ENCODE measurements at regions not wholly inside any gene's neighbourhood (a gene's known extent, or its start where the extent isn't known, plus 50 kb on each side); places are given as distances from the start of the nearest gene placed in this dataset.
"Not testable (repeated sequence)": the region's sequence is repeated elsewhere in the genome, so short reads cannot be mapped to it uniquely, and the experiment has no call there.

GRCh38 chr6:21332660-21333059 is 260.9 kb upstream of the SOX4 start:
- in situ Hi-C loops (cut with HindIII; ENCODE audit: low sequenced_read_pairs), result no loop called here

DNA sequence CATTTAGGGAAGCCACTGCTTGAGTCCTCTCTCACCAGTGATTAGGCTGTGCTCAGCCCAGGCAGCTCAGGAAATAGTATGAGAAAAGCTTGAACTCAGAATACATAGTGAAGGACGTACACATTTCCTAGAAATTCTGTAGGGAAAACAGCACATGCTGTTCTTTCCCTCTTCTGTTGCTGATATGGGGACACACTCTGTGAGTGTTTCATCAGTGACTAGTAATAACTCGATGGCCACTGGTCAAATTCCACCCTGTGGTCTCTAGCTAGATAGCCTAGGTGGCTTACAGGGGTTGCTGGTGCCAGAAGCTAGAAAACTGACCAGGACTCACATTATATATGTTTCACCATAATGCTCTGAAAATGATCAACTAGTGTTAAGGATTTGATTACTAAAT is 259.8 kb upstream of the SOX4 start:
- in situ Hi-C loops (cut with HindIII; ENCODE audit: low sequenced_read_pairs), result no loop called here

DNA sequence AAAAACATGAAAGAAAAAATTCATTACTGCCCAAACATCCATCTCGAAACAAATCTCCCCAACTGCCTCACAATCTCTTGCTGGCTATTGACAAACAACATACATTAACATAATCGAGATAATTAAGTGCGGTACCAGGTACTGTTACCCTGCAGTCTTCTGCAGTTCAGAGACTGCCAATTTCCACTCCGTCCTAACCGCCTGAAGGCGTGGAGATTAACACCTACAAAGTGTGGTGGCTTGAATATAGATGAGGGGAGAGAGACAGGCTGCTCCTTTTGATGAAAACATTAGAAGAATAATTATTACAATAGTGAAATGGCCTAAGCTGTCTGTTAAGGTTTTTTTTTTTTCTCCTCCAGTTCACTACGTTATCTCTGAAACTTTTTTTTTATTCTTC is 258.9 kb upstream of the SOX4 start:
- in situ Hi-C loops (cut with HindIII; ENCODE audit: low sequenced_read_pairs), result no loop called here

GRCh38 chr6:21335591-21335990 is 258.0 kb upstream of the SOX4 start:
- in situ Hi-C loops (cut with HindIII; ENCODE audit: low sequenced_read_pairs), result no loop called here

DNA sequence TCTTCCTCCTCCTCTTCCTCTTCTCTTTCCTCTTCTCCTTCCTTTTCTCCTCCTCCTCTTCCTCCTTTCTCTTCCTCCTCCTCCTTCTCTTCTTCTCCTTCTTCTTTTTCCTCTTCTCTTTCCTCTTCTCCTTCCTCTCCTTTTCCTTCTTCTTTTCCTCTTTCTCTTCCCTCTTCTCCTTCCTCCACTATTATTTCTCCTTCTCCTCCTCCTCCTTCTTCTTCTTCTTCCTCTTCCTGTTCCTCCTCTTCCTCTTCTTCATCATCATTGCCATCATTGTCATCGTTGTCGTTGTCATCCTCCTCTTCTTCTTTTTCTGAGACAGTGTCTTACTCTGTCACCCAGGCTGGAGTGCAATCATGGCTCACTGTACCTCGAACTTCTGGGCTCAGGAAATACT is 256.3 kb upstream of the SOX4 start:
- in situ Hi-C loops (cut with HindIII; ENCODE audit: low sequenced_read_pairs), result no loop called here

- in situ Hi-C loops (cut with HindIII; ENCODE audit: low sequenced_read_pairs), result no loop called here
These were observed 253.0 kb upstream of the SOX4 start for GRCh38 chr6:21340573-21340972.

DNA sequence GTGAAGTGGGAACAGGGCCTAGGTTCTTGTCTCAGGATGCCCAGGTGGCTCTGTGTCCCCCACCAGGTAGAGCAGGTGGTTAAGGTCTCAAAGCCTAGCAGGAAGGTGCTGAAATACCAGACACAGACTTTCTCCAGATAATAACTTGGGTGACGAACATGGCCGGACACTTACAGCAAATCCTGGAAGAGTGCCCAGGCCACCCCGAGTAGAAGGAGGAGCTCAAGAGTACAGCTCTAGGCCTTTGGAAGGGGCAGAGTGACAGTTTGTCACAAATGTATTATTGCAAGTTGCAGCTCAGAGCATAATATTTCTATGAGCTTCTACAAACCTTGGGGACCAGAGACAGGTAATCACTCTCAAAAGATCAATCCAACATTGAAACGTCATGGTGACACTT is 251.6 kb upstream of the SOX4 start:
- in situ Hi-C loops (cut with HindIII; ENCODE audit: low sequenced_read_pairs), result no loop called here

GRCh38 chr6:21342501-21342900 is 251.1 kb upstream of the SOX4 start:
- in situ Hi-C loops (cut with HindIII; ENCODE audit: low sequenced_read_pairs), result no loop called here

DNA sequence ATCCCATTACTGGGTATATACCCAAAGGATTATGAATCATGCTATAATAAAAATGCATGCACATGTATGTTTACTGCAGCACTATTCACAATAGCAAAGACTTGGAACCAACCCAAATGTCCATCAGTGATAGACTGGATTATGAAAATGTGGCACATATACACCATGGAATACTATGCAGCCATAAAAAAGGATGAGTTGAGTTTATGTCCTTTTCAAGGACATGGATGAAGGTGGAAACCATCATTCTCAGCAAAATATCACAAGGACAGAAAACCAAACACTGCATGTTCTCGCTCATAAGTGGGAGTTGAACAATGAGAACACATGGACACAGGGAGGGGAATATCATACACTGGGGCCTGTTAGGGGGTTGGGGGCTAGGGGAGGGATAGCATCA is 247.8 kb upstream of the SOX4 start:
- in situ Hi-C loops (cut with HindIII; ENCODE audit: low sequenced_read_pairs), result not testable (repeated sequence)

DNA sequence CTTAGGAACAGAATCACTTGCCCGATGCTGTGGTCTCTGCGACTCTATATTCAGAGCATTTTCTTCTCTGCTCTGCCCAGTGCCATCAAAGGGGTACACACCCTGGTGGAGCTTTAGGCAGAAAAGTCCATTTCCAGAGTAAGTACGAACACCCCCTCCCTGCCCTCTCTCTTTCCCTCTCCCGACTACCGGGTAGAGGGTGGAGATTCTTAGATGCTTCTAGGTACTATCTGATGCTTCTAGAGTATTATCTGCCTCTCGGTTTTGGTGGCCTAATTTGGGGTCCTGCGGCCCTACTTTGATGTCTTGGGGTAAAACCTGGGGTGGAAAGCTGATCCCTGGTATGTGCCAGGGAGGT is 245.4 kb upstream of the SOX4 start:
- in situ Hi-C loops (cut with HindIII; ENCODE audit: low sequenced_read_pairs), result no loop called here

DNA sequence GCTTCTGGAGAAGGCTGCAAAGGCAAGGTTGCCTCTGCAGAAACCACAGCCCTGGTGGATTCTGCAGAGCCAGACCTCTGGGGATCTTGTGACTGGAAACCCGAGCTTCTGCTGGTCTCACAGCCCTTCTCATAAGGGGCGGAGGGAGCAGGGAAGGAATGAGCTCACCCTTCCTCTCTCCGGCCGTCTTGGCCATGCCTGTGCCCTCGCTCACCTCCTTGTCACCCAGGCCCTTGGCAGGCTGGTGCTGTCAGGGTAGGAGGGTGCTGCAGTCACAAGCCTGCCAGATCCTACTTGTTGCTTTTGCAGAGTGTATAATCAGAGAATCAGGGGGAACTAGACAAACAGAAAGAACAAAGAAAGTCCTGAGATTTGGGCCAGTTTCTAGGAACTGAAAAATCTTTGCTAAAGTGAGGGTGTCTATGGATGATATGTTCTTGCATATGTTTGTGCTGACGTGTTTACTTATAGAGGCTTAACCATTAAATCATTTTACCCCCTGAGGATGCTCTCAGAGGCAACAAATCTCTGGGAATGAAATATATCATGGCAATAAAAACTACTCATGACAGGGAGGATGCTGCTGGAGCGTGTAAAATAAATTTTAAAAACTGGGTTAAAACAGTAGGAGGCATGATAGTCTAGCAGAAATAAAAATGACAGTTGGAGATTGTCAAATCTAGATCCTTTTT is 244.9 kb upstream of the SOX4 start:
- in situ Hi-C loops (cut with HindIII; ENCODE audit: low sequenced_read_pairs), result no loop called here

DNA sequence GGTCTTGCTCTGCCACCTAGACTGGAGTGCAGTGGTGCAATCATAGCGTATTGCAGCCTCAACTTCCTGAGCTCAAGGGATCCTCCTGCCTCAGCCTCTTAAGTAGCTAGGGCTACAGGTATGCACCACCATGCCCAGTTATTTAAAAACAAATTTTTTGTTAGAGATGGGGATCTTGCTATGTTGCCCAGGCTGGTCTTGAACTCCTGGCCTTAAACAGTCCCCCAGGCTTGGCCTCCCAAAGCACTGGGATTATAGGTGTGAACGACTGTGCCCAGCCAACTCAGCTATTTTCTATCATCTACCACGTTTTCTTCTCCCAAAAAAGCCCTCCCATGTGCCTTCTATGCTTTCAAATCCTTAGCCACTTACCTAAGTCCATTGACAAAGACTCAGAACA is 243.7 kb upstream of the SOX4 start:
- in situ Hi-C loops (cut with HindIII; ENCODE audit: low sequenced_read_pairs), result no loop called here

DNA sequence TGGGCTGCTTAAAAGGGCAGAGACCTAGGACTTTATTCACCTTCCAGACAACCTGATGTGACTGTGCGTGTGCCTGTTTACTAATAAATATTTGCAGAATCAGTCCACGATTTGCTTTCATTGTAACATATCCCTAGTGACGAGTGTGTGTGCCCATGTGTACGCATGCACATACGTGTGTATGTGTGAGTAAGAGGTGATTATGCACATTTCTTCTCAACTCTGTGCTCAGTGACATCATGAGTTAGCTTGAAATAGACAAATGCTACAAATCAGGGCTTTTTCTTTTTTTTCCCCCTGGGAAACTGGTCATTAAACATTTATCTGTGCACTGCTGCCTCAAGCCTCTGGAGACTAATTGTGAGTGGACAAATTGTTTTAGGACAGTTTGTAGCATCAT is 242.6 kb upstream of the SOX4 start:
- in situ Hi-C loops (cut with HindIII; ENCODE audit: low sequenced_read_pairs), result no loop called here

GRCh38 chr6:21352131-21352530 is 241.4 kb upstream of the SOX4 start:
- in situ Hi-C loops (cut with HindIII; ENCODE audit: low sequenced_read_pairs), result no loop called here

GRCh38 chr6:21354805-21355238 is 238.7 kb upstream of the SOX4 start:
- in situ Hi-C loops (cut with HindIII; ENCODE audit: low sequenced_read_pairs), result no loop called here

- in situ Hi-C loops (cut with HindIII; ENCODE audit: low sequenced_read_pairs), result no loop called here
These were observed 237.9 kb upstream of the SOX4 start for GRCh38 chr6:21355638-21356037.

GRCh38 chr6:21357262-21357661 is 236.3 kb upstream of the SOX4 start:
- in situ Hi-C loops (cut with HindIII; ENCODE audit: low sequenced_read_pairs), result no loop called here

DNA sequence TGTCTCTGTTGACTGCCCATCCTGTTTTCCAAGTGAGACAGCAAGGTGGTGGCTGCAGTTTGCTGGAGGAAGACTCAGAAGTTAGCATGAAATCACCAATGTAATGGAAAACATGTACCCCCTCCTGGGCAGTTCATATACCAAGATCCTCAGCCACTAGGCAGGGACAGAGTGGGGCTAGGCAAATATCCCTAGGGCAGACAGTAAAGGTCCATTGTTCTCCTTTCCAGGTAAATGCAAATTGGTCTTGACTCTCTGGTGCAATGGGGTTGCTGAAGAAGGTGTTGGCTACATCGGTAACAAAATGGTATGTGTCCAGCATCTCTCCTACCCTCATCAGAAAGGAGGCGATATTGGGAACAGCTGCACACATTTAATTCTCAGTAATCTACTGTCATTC is 233.6 kb upstream of the SOX4 start:
- in situ Hi-C loops (cut with HindIII; ENCODE audit: low sequenced_read_pairs), result no loop called here

GRCh38 chr6:21360336-21360735 is 233.2 kb upstream of the SOX4 start:
- in situ Hi-C loops (cut with HindIII; ENCODE audit: low sequenced_read_pairs), result no loop called here

DNA sequence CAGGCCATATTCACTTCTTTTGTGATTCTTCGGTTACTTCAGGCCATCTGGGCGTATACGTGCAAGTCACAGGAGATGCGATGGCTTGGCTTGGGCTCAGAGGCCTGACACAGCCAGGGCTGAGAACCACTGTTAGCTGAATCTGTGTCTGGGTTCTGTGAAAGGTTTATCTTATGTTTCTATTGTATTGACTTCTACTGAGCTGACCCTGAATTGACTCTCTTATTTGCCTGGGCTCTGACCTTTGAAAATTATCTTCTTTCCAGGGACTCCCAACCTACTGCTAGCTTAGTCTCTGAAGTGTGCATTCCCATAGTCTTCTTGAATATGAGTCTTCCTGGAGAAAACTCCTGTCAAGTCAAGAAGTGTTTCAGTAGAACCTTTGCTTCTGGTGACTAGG is 226.4 kb upstream of the SOX4 start:
- in situ Hi-C loops (cut with HindIII; ENCODE audit: low sequenced_read_pairs), result no loop called here

DNA sequence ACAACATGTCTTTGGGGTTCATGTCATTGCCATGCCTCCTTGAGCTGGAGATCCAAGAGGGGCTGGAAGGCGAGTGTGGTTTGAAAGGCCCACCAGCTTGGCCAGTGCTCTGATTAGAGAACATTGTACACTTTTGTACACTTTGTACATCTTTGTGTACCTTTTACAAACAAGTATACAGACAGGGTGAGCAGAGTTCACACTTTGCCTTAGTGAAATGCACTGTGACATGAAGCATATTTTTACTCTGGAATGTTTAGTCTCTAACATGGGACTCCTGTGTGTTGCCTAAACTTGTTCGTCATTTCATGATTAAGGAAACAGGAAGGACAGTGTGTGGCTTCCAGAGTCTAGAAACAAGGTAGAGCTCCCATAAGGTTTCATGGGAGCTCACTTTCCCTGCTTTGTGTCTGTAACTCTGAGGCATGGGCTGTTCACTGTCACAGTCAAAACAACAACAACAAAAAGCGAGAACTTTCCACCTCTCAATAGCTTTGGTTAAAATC is 225.8 kb upstream of the SOX4 start:
- in situ Hi-C loops (cut with HindIII; ENCODE audit: low sequenced_read_pairs), result no loop called here

GRCh38 chr6:21371061-21371460 is 222.5 kb upstream of the SOX4 start:
- in situ Hi-C loops (cut with HindIII; ENCODE audit: low sequenced_read_pairs), result no loop called here

DNA sequence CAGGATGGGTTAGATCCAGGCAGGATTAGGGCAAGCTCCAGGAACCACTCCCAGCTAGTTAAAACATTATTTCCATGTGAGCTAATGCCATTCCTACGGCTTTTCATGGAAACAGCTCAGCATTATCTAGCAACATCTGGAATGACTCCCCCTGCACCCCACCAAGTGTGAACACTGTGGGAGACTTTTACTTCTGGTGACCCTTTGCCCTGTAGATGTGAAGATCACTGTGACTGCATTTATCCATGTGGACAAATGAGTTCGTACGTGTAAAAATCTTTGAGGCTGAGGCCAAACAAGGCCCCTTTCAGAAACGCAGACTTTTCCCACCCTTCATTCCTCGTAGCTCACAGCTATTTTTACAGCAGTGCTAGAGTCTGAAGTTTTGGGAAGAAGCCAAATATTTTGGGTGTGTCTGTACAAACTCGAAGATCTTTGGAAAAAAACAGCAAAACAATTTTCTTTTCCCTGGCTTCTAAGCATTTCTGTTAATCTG is 221.8 kb upstream of the SOX4 start:
- in situ Hi-C loops (cut with HindIII; ENCODE audit: low sequenced_read_pairs), result no loop called here

Measured in DLD1 (cell line).